ENCODE measurements at regions not wholly inside any gene's neighbourhood (a gene's known extent, or its start where the extent isn't known, plus 50 kb on each side); places are given as distances from the start of the nearest gene placed in this dataset.
A peak's percentile ranks its signal among the peaks of the same experiment; 100 is the strongest.

DNA sequence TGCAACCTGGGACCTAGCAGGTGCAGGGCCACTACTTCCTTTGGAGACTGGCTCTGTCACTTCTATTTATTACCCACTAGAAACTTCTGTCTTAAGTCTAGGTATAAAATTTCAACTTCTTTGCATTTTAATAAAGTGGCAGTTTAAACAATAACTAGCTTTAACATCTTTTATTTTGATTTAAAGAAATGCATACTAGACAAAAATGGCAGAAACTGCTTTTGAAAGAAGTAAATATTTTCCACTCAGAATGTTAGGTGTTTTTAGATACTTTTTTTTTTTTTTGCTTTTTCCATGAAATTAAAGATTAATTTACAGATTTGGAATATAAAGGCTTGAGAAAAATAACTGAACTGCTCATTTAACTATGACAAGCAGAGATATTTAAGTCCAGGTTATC, 1477.6 kb downstream of the KCNT2 start:
- Histone ChIP-seq H3K9me3 (replicated peaks; ENCODE audit: control insufficient read depth, insufficient read depth, low read depth, low read length) (no peaks in the 10 kb centered on the region; the same call in 1 of the 2 replicates), H3K9ac (ENCODE audit: insufficient read depth in 1 of 2, low read depth in 2 of 2, low read length in 2 of 2) (no peak overlapping the region), H3K4me2 (ENCODE audit: insufficient read depth, low read length) (no peak overlapping the region), H4K20me1 (replicated peaks; ENCODE audit: control insufficient read depth, insufficient read depth, low read length) (no peaks in the 10 kb centered on the region), H3K27ac (ENCODE audit: extremely low read depth, low read depth, low read length) (no peak overlapping the region), H3K27me3 (ENCODE audit: control insufficient read depth in 2 of 2, insufficient read depth in 2 of 2, low read length in 2 of 2) (no peaks in the 10 kb centered on the region), H2AFZ (ENCODE audit: low read depth, low read length) (no peak overlapping the region), H3K36me3 (ENCODE audit: control insufficient read depth, insufficient read depth, low read length) (no peaks in the 10 kb centered on the region), H3K79me2 (ENCODE audit: control insufficient read depth, insufficient read depth, low read length) (no peaks in the 10 kb centered on the region), H3K4me3 (no peak overlapping the region), H3K9me1 (ENCODE audit: control insufficient read depth, insufficient read depth, low read length) (no peaks in the 10 kb centered on the region), H3K4me1 (replicated peaks in 1 of 2; ENCODE audit: control insufficient read depth in 2 of 2, insufficient read depth in 2 of 2, low read length in 2 of 2) (no peaks in the 10 kb centered on the region)
- ATAC-seq (no peak), DNase-seq (ENCODE audit: extremely low read depth in 1 of 4, low spot score in 3 of 4) (no peak), FAIRE-seq (no peak)
- TF ChIP-seq C11orf30 (IDR thresholded peaks at IDR 0.05; ENCODE audit: low read depth) (0 out of 2 replicates have a peak, but pooled peaks have one; percentile 34), ZNF316 (IDR thresholded peaks at IDR 0.05) (peak; percentile 72), MAFK (IDR thresholded peaks at IDR 0.05; ENCODE audit: low read length) (peak; percentile 26; the same call in 1 of the 2 replicates), BACH1 (tag; IDR thresholded peaks at IDR 0.05) (no peak), ZNF134 (CRISPR knock-in tag; conservative IDR thresholded peaks at IDR 0.05) (no peak)
- TF ChIP-seq, protein P1, sequence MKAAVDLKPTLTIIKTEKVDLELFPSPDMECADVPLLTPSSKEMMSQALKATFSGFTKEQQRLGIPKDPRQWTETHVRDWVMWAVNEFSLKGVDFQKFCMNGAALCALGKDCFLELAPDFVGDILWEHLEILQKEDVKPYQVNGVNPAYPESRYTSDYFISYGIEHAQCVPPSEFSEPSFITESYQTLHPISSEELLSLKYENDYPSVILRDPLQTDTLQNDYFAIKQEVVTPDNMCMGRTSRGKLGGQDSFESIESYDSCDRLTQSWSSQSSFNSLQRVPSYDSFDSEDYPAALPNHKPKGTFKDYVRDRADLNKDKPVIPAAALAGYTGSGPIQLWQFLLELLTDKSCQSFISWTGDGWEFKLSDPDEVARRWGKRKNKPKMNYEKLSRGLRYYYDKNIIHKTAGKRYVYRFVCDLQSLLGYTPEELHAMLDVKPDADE (conservative IDR thresholded peaks at IDR 0.05; ENCODE audit: control insufficient read depth, low read depth, low read length) = no peak
- intact Hi-C loops (cut with micrococcal nuclease) = no loop called here
- in situ Hi-C loops (cut with MboI) = no loop called here
- ChIA-PET POLR2A (interaction anchor here (0.7 kb wide), 1 partner anchor 79 kb away, joined by 3 read pairs; no protein-coding TSS in a partner anchor), CTCF (ENCODE audit: low intra/inter-chr PET ratio) (no interaction called here)
- no TSS peak for BruUV-seq (replicated peaks)

DNA sequence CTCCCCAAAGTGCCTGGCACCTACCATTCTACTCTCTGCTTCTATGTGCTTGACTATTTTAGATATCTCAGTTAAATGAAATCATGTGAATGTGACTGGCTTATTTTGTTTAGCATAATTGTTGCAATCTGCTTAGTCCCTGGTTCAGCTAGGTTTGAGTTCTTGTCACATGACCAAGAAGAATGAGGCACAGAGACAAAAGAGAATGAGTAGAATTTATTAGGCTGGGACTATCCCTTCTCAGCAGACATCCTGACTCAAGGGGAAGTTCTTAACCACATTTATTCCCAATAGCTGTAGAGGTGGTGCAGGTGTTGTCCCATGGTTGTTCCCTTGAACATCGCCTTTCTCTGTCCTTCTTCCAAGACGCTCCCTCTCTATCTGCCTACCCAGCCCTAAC, 1485.7 kb downstream of the KCNT2 start:
- no peak for ATAC-seq
- Histone ChIP-seq H3K36me3 (ENCODE audit: control insufficient read depth, insufficient read depth, low read length) (no peaks in the 10 kb centered on the region), H3K4me3 (no peak overlapping the region), H3K9me1 (ENCODE audit: control insufficient read depth, insufficient read depth, low read length) (no peaks in the 10 kb centered on the region), H3K9me3 (replicated peaks; ENCODE audit: control insufficient read depth, insufficient read depth, low read depth, low read length) (no peaks in the 10 kb centered on the region), H2AFZ (ENCODE audit: low read depth, low read length) (no peak overlapping the region), H3K27ac (ENCODE audit: extremely low read depth, low read depth, low read length) (no peak overlapping the region), H3K27me3 (ENCODE audit: control insufficient read depth in 2 of 2, insufficient read depth in 2 of 2, low read length in 2 of 2) (no peaks in the 10 kb centered on the region), H3K4me2 (ENCODE audit: insufficient read depth, low read length) (no peak overlapping the region), H4K20me1 (replicated peaks; ENCODE audit: control insufficient read depth, insufficient read depth, low read length) (no peaks in the 10 kb centered on the region), H3K79me2 (ENCODE audit: control insufficient read depth, insufficient read depth, low read length) (no peaks in the 10 kb centered on the region), H3K9ac (ENCODE audit: insufficient read depth in 1 of 2, low read depth in 2 of 2, low read length in 2 of 2) (no peak overlapping the region), H3K4me1 (replicated peaks in 1 of 2; ENCODE audit: control insufficient read depth in 2 of 2, insufficient read depth in 2 of 2, low read length in 2 of 2) (no peaks in the 10 kb centered on the region)
- FAIRE-seq = no peak
- ChIA-PET POLR2A (no interaction called here), CTCF (ENCODE audit: low intra/inter-chr PET ratio) (no interaction called here)
- BruUV-seq (replicated peaks) = no TSS peak
- DNase-seq (ENCODE audit: extremely low read depth in 1 of 4, low spot score in 3 of 4) = no peak
- 0% methylated on average over 2 of the region's 2 CpGs for WGBS (ENCODE audit: insufficient coverage, low coverage, missing lambda C conversion rate)
- in situ Hi-C loops (cut with MboI) (no loop called here), intact Hi-C loops (cut with micrococcal nuclease) (no loop called here)
- TF ChIP-seq, protein P2, sequence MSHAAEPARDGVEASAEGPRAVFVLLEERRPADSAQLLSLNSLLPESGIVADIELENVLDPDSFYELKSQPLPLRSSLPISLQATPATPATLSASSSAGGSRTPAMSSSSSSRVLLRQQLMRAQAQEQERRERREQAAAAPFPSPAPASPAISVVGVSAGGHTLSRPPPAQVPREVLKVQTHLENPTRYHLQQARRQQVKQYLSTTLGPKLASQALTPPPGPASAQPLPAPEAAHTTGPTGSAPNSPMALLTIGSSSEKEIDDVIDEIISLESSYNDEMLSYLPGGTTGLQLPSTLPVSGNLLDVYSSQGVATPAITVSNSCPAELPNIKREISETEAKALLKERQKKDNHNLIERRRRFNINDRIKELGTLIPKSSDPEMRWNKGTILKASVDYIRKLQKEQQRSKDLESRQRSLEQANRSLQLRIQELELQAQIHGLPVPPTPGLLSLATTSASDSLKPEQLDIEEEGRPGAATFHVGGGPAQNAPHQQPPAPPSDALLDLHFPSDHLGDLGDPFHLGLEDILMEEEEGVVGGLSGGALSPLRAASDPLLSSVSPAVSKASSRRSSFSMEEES (CRISPR knock-in tag; IDR thresholded peaks at IDR 0.05) = peak; percentile 61
- TF ChIP-seq, protein P3, sequence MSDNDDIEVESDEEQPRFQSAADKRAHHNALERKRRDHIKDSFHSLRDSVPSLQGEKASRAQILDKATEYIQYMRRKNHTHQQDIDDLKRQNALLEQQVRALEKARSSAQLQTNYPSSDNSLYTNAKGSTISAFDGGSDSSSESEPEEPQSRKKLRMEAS (CRISPR knock-in tag; IDR thresholded peaks at IDR 0.05) = no peak

Data from K562 (cell line).